ENCODE measurements at regions not wholly inside any gene's neighbourhood (a gene's known extent, or its start where the extent isn't known, plus 50 kb on each side); places are given as distances from the start of the nearest gene placed in this dataset.
"Not testable (repeated sequence)": the region's sequence is repeated elsewhere in the genome, so short reads cannot be mapped to it uniquely, and the experiment has no call there.

GRCh38 chr18:67134911-67135310 lies 381.6 kb downstream of the DSEL start:
- Histone ChIP-seq H3K4me1 (ENCODE audit: insufficient read depth, low read length) (no peaks in the 10 kb centered on the region), H2AFZ (ENCODE audit: low read length) (no peak overlapping the region), H3K27me3 (ENCODE audit: insufficient read depth, low read length) (no peaks in the 10 kb centered on the region), H3K36me3 (ENCODE audit: insufficient read depth, low read length) (no peaks in the 10 kb centered on the region), H3K4me3 (ENCODE audit: insufficient read depth, low read length) (no peak overlapping the region), H3K9me3 (ENCODE audit: low read depth, low read length) (no peaks in the 10 kb centered on the region), H4K20me1 (ENCODE audit: insufficient read depth, low read length) (no peaks in the 10 kb centered on the region), H3K27ac (ENCODE audit: low read depth, low read length) (no peak overlapping the region), H3K4me2 (ENCODE audit: insufficient read depth, low read length) (no peak overlapping the region), H3K79me2 (ENCODE audit: insufficient read depth, low read length) (no peaks in the 10 kb centered on the region)
- no peak for TF ChIP-seq CTCF (IDR thresholded peaks at IDR 0.05; ENCODE audit: extremely low read depth, low read depth, low read length)
- no peak for DNase-seq (ENCODE audit: insufficient read length, low spot score, missing footprints)

DNA sequence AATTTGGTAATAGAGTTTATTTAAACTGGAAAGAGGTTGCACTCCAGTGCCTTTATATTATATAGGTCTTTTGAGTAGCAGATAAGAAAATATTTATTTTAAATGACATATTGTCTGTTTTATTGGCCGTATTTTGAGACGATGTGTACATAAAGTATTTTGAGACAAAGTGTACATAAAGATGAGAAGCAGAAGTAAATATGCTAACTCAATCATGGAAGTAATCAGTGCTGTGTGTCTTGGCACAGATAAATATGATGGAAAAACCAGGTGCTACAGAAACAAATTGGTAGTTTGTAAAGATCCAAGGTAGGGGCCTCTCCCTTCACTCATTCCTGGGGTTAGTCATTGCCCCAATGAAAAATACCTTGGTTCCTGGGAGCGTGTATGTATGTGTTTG lies 382.9 kb downstream of the DSEL start:
- TF ChIP-seq CTCF (IDR thresholded peaks at IDR 0.05; ENCODE audit: extremely low read depth, low read depth, low read length): no peak
- Histone ChIP-seq H3K4me2 (ENCODE audit: insufficient read depth, low read length) (no peak overlapping the region), H3K4me3 (ENCODE audit: insufficient read depth, low read length) (no peak overlapping the region), H3K79me2 (ENCODE audit: insufficient read depth, low read length) (no peaks in the 10 kb centered on the region), H4K20me1 (ENCODE audit: insufficient read depth, low read length) (no peaks in the 10 kb centered on the region), H3K9me3 (ENCODE audit: low read depth, low read length) (no peaks in the 10 kb centered on the region), H3K4me1 (ENCODE audit: insufficient read depth, low read length) (no peaks in the 10 kb centered on the region), H3K27ac (ENCODE audit: low read depth, low read length) (no peak overlapping the region), H3K27me3 (ENCODE audit: insufficient read depth, low read length) (no peaks in the 10 kb centered on the region), H2AFZ (ENCODE audit: low read length) (no peak overlapping the region), H3K36me3 (ENCODE audit: insufficient read depth, low read length) (no peaks in the 10 kb centered on the region)
- DNase-seq (ENCODE audit: insufficient read length, low spot score, missing footprints): no peak

GRCh38 chr18:67132919-67133318 lies 383.6 kb downstream of the DSEL start:
- no peaks in the 10 kb centered on the region for H3K79me2 ChIP-seq (ENCODE audit: insufficient read depth, low read length)
- H2AFZ ChIP-seq (ENCODE audit: low read length): no peak overlapping the region
- TF ChIP-seq CTCF (IDR thresholded peaks at IDR 0.05; ENCODE audit: extremely low read depth, low read depth, low read length): no peak
- no peak overlapping the region for H3K4me2 ChIP-seq (ENCODE audit: insufficient read depth, low read length)
- H3K27ac ChIP-seq (ENCODE audit: low read depth, low read length): no peak overlapping the region
- H3K9me3 ChIP-seq (ENCODE audit: low read depth, low read length): no peaks in the 10 kb centered on the region
- no peaks in the 10 kb centered on the region for H3K27me3 ChIP-seq (ENCODE audit: insufficient read depth, low read length)
- no peaks in the 10 kb centered on the region for H3K36me3 ChIP-seq (ENCODE audit: insufficient read depth, low read length)
- no peaks in the 10 kb centered on the region for H4K20me1 ChIP-seq (ENCODE audit: insufficient read depth, low read length)
- no peak for DNase-seq (ENCODE audit: insufficient read length, low spot score, missing footprints)
- no peaks in the 10 kb centered on the region for H3K4me1 ChIP-seq (ENCODE audit: insufficient read depth, low read length)
- H3K4me3 ChIP-seq (ENCODE audit: insufficient read depth, low read length): no peak overlapping the region

GRCh38 chr18:67131498-67131897 lies 385.0 kb downstream of the DSEL start:
- no peak for TF ChIP-seq CTCF (IDR thresholded peaks at IDR 0.05; ENCODE audit: extremely low read depth, low read depth, low read length)
- no peaks in the 10 kb centered on the region for H4K20me1 ChIP-seq (ENCODE audit: insufficient read depth, low read length)

GRCh38 chr18:67126751-67127150 lies 389.8 kb downstream of the DSEL start:
- H3K36me3 ChIP-seq (ENCODE audit: insufficient read depth, low read length); H3K4me2 ChIP-seq (ENCODE audit: insufficient read depth, low read length); H2AFZ ChIP-seq (ENCODE audit: low read length); H3K79me2 ChIP-seq (ENCODE audit: insufficient read depth, low read length); H3K4me3 ChIP-seq (ENCODE audit: insufficient read depth, low read length); H3K4me1 ChIP-seq (ENCODE audit: insufficient read depth, low read length); DNase-seq (ENCODE audit: insufficient read length, low spot score, missing footprints); H3K27me3 ChIP-seq (ENCODE audit: insufficient read depth, low read length); H3K27ac ChIP-seq (ENCODE audit: low read depth, low read length); H4K20me1 ChIP-seq (ENCODE audit: insufficient read depth, low read length); H3K9me3 ChIP-seq (ENCODE audit: low read depth, low read length): not testable (repeated sequence)

More at GRCh38 chr18:67131498-67131897, 385.0 kb downstream of the DSEL start:
- no peak for DNase-seq (ENCODE audit: insufficient read length, low spot score, missing footprints)
- Histone ChIP-seq H3K27ac (ENCODE audit: low read depth, low read length) (no peak overlapping the region), H3K36me3 (ENCODE audit: insufficient read depth, low read length) (no peaks in the 10 kb centered on the region), H3K4me1 (ENCODE audit: insufficient read depth, low read length) (no peaks in the 10 kb centered on the region), H3K4me3 (ENCODE audit: insufficient read depth, low read length) (no peak overlapping the region), H3K4me2 (ENCODE audit: insufficient read depth, low read length) (no peak overlapping the region), H3K79me2 (ENCODE audit: insufficient read depth, low read length) (no peaks in the 10 kb centered on the region), H3K9me3 (ENCODE audit: low read depth, low read length) (no peaks in the 10 kb centered on the region), H3K27me3 (ENCODE audit: insufficient read depth, low read length) (no peaks in the 10 kb centered on the region), H2AFZ (ENCODE audit: low read length) (no peak overlapping the region)
